ENCODE measurements at regions not wholly inside any gene's neighbourhood (a gene's known extent, or its start where the extent isn't known, plus 50 kb on each side); places are given as distances from the start of the nearest gene placed in this dataset.
A peak's percentile ranks its signal among the peaks of the same experiment; 100 is the strongest.

DNA sequence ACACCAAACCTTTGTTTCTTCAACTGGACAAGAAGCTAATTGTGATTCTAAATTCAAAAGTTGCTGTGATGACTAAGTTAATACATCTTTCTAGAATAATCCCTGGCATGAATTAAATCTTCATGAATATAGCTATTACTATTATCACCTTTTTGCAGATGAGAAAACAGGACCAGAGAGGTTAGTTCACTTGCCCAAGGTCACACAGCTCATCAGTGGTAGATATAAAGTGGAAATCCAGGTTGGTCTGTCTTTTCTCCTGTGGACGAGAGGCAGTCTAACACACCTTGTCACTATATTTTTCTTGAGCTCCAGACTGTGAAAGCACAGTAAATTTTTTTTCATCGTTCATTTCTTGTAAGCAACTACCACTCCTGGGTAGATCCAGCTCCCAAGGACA, 247.6 kb upstream of the LRTM1 start:
- no peak overlapping the region for H3K14ac ChIP-seq (ENCODE audit: low read length)
- no peak overlapping the region for H4K91ac ChIP-seq (ENCODE audit: low read depth, low read length)
- peaks cover 4 to 8% of the 10 kb centered on the region in 2 experiments for H3K4me1 ChIP-seq (ENCODE audit: control insufficient read depth in 1 of 2, insufficient read depth in 2 of 2, low read length in 2 of 2)
- no peak overlapping the region for H2BK120ac ChIP-seq (ENCODE audit: insufficient read depth, low read length, poor library complexity)
- H2BK12ac ChIP-seq (ENCODE audit: low read length) = no peak overlapping the region
- H4K8ac ChIP-seq (ENCODE audit: low read depth, low read length) = no peak overlapping the region
- H4K12ac ChIP-seq (ENCODE audit: low read depth, low read length) = no peak overlapping the region
- no peak overlapping the region for H3K9ac ChIP-seq (ENCODE audit: low read length)
- H2AFZ ChIP-seq (ENCODE audit: insufficient read depth, low read length, poor library complexity) = no peak overlapping the region
- no peak overlapping the region for H3K4me2 ChIP-seq (ENCODE audit: low read length)
- no peak for DNase-seq
- H3K18ac ChIP-seq (ENCODE audit: low read length) = no peak overlapping the region
- no CpG with 5 or more reads among the region's 2 CpGs for WGBS (ENCODE audit: extremely low coverage, insufficient coverage, insufficient read length)
- no peaks in the 10 kb centered on the region for H3K27me3 ChIP-seq (ENCODE audit: insufficient read depth, low read length)
- peaks cover 1% of the 10 kb centered on the region for H3K9me3 ChIP-seq (ENCODE audit: insufficient read depth, low read depth, low read length)
- no peaks in the 10 kb centered on the region for H3K36me3 ChIP-seq (ENCODE audit: control insufficient read depth in 1 of 2, insufficient read depth in 2 of 2, low read length in 2 of 2)
- H3K23ac ChIP-seq (ENCODE audit: low read length) = no peak overlapping the region
- no peak overlapping the region for H3K4me3 ChIP-seq (ENCODE audit: low read depth, low read length)
- H2BK5ac ChIP-seq (ENCODE audit: low read depth, low read length, poor library complexity) = no peak overlapping the region
- H2AK5ac ChIP-seq (ENCODE audit: low read length) = no peak overlapping the region
- H3K27ac ChIP-seq (ENCODE audit: low read depth, low read length) = no peak overlapping the region
- H3K79me1 ChIP-seq (ENCODE audit: low read length) = peaks cover 9% of the 10 kb centered on the region
- H3K4ac ChIP-seq (ENCODE audit: low read depth, low read length) = no peak overlapping the region
- no peaks in the 10 kb centered on the region for H3K79me2 ChIP-seq (ENCODE audit: control insufficient read depth, insufficient read depth, low read length, poor library complexity)

- WGBS (ENCODE audit: extremely low coverage, insufficient coverage, insufficient read length) = no CpG with 5 or more reads among the region's 4 CpGs
- Histone ChIP-seq H3K79me2 (ENCODE audit: control insufficient read depth, insufficient read depth, low read length, poor library complexity) (no peaks in the 10 kb centered on the region), H2AK5ac (ENCODE audit: low read length) (no peak overlapping the region), H3K4me3 (ENCODE audit: low read depth, low read length) (no peak overlapping the region), H3K9ac (ENCODE audit: low read length) (no peak overlapping the region), H3K9me3 (ENCODE audit: insufficient read depth, low read depth, low read length) (peaks cover 1% of the 10 kb centered on the region), H3K4ac (ENCODE audit: low read depth, low read length) (no peak overlapping the region), H4K8ac (ENCODE audit: low read depth, low read length) (no peak overlapping the region), H3K27ac (ENCODE audit: low read depth, low read length) (no peak overlapping the region), H3K36me3 (ENCODE audit: control insufficient read depth in 1 of 2, insufficient read depth in 2 of 2, low read length in 2 of 2) (no peaks in the 10 kb centered on the region), H2BK12ac (ENCODE audit: low read length) (no peak overlapping the region), H4K12ac (ENCODE audit: low read depth, low read length) (no peak overlapping the region), H2BK5ac (ENCODE audit: low read depth, low read length, poor library complexity) (no peak overlapping the region), H3K23ac (ENCODE audit: low read length) (no peak overlapping the region), H4K91ac (ENCODE audit: low read depth, low read length) (no peak overlapping the region), H2BK120ac (ENCODE audit: insufficient read depth, low read length, poor library complexity) (no peak overlapping the region), H3K27me3 (ENCODE audit: insufficient read depth, low read length) (no peaks in the 10 kb centered on the region), H3K79me1 (ENCODE audit: low read length) (peaks cover 6% of the 10 kb centered on the region), H3K4me1 (ENCODE audit: control insufficient read depth in 1 of 2, insufficient read depth in 2 of 2, low read length in 2 of 2) (peaks cover 4 to 10% of the 10 kb centered on the region in 2 experiments), H3K14ac (ENCODE audit: low read length) (no peak overlapping the region), H2AFZ (ENCODE audit: insufficient read depth, low read length, poor library complexity) (no peak overlapping the region), H3K18ac (ENCODE audit: low read length) (no peak overlapping the region), H3K4me2 (ENCODE audit: low read length) (no peak overlapping the region)
- DNase-seq = no peak
Observed at GRCh38 chr3:55174747-55175146, 246.9 kb upstream of the LRTM1 start.

GRCh38 chr3:55173504-55173903, 245.6 kb upstream of the LRTM1 start:
- Histone ChIP-seq H3K79me1 (ENCODE audit: low read length) (peaks cover 8% of the 10 kb centered on the region), H3K4ac (ENCODE audit: low read depth, low read length) (no peak overlapping the region), H4K91ac (ENCODE audit: low read depth, low read length) (no peak overlapping the region), H3K4me2 (ENCODE audit: low read length) (no peak overlapping the region), H3K79me2 (ENCODE audit: control insufficient read depth, insufficient read depth, low read length, poor library complexity) (no peaks in the 10 kb centered on the region), H4K12ac (ENCODE audit: low read depth, low read length) (no peak overlapping the region), H3K9ac (ENCODE audit: low read length) (no peak overlapping the region), H3K27me3 (ENCODE audit: insufficient read depth, low read length) (no peaks in the 10 kb centered on the region), H2AFZ (ENCODE audit: insufficient read depth, low read length, poor library complexity) (no peak overlapping the region), H3K9me3 (ENCODE audit: insufficient read depth, low read depth, low read length) (peaks cover 1% of the 10 kb centered on the region), H3K23ac (ENCODE audit: low read length) (no peak overlapping the region), H2AK5ac (ENCODE audit: low read length) (no peak overlapping the region), H3K4me1 (ENCODE audit: control insufficient read depth in 1 of 2, insufficient read depth in 2 of 2, low read length in 2 of 2) (peaks cover 8 to 10% of the 10 kb centered on the region in 2 experiments), H2BK12ac (ENCODE audit: low read length) (no peak overlapping the region), H4K8ac (ENCODE audit: low read depth, low read length) (no peak overlapping the region), H2BK5ac (ENCODE audit: low read depth, low read length, poor library complexity) (no peak overlapping the region), H3K36me3 (ENCODE audit: control insufficient read depth in 1 of 2, insufficient read depth in 2 of 2, low read length in 2 of 2) (no peaks in the 10 kb centered on the region), H3K27ac (ENCODE audit: low read depth, low read length) (no peak overlapping the region), H3K4me3 (ENCODE audit: low read depth, low read length) (no peak overlapping the region), H3K18ac (ENCODE audit: low read length) (no peak overlapping the region), H3K14ac (ENCODE audit: low read length) (no peak overlapping the region), H2BK120ac (ENCODE audit: insufficient read depth, low read length, poor library complexity) (no peak overlapping the region)
- no peak for DNase-seq
- no CpG with 5 or more reads among the region's 1 CpG for WGBS (ENCODE audit: extremely low coverage, insufficient coverage, insufficient read length)

DNA sequence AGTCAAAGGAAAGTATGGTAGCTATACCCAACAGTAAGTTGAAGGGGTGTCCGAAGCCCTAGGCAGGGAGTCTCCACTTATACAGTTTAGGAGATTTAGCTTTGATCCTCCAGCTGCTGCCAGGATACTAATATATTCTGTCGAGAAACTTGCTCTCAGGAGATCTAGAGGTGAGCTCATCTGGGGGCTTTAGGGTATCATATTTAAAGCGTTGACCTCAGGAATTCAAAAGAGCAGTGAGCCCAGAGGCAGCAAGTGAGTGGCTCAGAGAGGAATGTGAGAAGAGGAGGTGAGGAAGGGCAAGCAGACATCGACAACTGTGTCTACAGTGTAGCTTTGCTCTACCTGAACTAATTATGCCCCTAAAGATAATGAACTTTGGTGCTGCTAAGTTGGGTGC, 245.1 kb upstream of the LRTM1 start:
- WGBS (ENCODE audit: extremely low coverage, insufficient coverage, insufficient read length) = no CpG with 5 or more reads among the region's 4 CpGs

More for the DNA sequence above, 245.1 kb upstream of the LRTM1 start:
- H3K27me3 ChIP-seq (ENCODE audit: insufficient read depth, low read length) = no peaks in the 10 kb centered on the region
- H3K23ac ChIP-seq (ENCODE audit: low read length) = no peak overlapping the region
- H3K27ac ChIP-seq (ENCODE audit: low read depth, low read length) = no peak overlapping the region
- peak overlapping the region; percentile 45 for H2BK120ac ChIP-seq (ENCODE audit: insufficient read depth, low read length, poor library complexity)
- peak overlapping the region; percentile 58 for H2BK12ac ChIP-seq (ENCODE audit: low read length)
- H3K4me3 ChIP-seq (ENCODE audit: low read depth, low read length) = no peak overlapping the region
- no peak overlapping the region for H3K9ac ChIP-seq (ENCODE audit: low read length)
- peaks cover 9 to 10% of the 10 kb centered on the region in 2 experiments for H3K4me1 ChIP-seq (ENCODE audit: control insufficient read depth in 1 of 2, insufficient read depth in 2 of 2, low read length in 2 of 2)
- no peaks in the 10 kb centered on the region for H3K79me2 ChIP-seq (ENCODE audit: control insufficient read depth, insufficient read depth, low read length, poor library complexity)
- DNase-seq = no peak
- no peak overlapping the region for H4K91ac ChIP-seq (ENCODE audit: low read depth, low read length)
- no peak overlapping the region for H2AFZ ChIP-seq (ENCODE audit: insufficient read depth, low read length, poor library complexity)
- H3K4me2 ChIP-seq (ENCODE audit: low read length) = no peak overlapping the region
- peaks cover 7% of the 10 kb centered on the region for H3K79me1 ChIP-seq (ENCODE audit: low read length)
- no peak overlapping the region for H4K12ac ChIP-seq (ENCODE audit: low read depth, low read length)
- H3K14ac ChIP-seq (ENCODE audit: low read length) = no peak overlapping the region
- no peak overlapping the region for H2BK5ac ChIP-seq (ENCODE audit: low read depth, low read length, poor library complexity)
- no peaks in the 10 kb centered on the region for H3K36me3 ChIP-seq (ENCODE audit: control insufficient read depth in 1 of 2, insufficient read depth in 2 of 2, low read length in 2 of 2)
- H2AK5ac ChIP-seq (ENCODE audit: low read length) = no peak overlapping the region
- H3K4ac ChIP-seq (ENCODE audit: low read depth, low read length) = no peak overlapping the region
- peaks cover 1% of the 10 kb centered on the region for H3K9me3 ChIP-seq (ENCODE audit: insufficient read depth, low read depth, low read length)
- H4K8ac ChIP-seq (ENCODE audit: low read depth, low read length) = no peak overlapping the region
- no peak overlapping the region for H3K18ac ChIP-seq (ENCODE audit: low read length)
